Bronchial epithelial cell (primary cell): ENCODE measurements at regions not wholly inside any gene's neighbourhood (a gene's known extent, or its start where the extent isn't known, plus 50 kb on each side); places are given as distances from the start of the nearest gene placed in this dataset.
A peak's percentile ranks its signal among the peaks of the same experiment; 100 is the strongest.

Experiments
- DNase-seq: peaks from one replicate; pipeline ENCODE4 v3.0.0-alpha.2; 2010; ENCODE audit warnings: low read depth
- FAIRE-seq: peaks from 2 replicates; lab custom pipeline; 2011; peaks lifted over from hg19 to GRCh38; lab: Jason Lieb, UNC
- H3K27me3 ChIP-seq: 2 replicates; pipeline ENCODE4 v1.5.1; 2011; ENCODE audit warnings: low read length; ENCODE audit not compliant: control insufficient read depth, insufficient read depth
- H3K36me3 ChIP-seq: 2 replicates; pipeline ENCODE4 v1.5.1; 2011; ENCODE audit warnings: low read length; ENCODE audit not compliant: control insufficient read depth, insufficient read depth
- H3K4me3 ChIP-seq: 2 replicates; pipeline ENCODE4 v1.5.1; 2011; ENCODE audit warnings: mild to moderate bottlenecking, low read depth, low read length, control low read depth
- CTCF ChIP-seq: IDR thresholded peaks from 2 replicates; pipeline ENCODE4 v1.5.1; 2011; ENCODE audit warnings: mild to moderate bottlenecking, moderate library complexity, low read length, control low read depth, inconsistent platforms; ENCODE audit not compliant: insufficient read depth, severe bottlenecking

DNA sequence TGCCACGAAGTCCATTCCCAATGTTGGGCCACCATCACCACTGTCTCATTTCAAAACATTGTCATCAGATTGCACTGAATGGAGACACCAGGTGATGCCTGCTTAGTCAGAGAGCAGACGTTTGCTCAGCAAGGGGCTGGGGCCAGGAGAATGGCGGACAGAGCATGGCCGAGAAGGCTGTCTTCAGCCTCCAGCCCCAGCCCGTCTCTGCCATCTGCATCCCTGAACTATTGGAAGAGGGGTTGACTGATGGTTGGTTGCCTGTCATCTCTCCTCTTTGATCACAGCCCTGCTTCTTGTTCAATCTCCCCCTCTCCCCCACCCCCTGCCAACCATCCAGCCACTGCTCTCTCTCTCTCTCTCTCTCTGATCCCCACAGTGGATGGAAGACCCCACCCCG is 140.9 kb downstream of the SHOX start:
- DNase-seq (no peak), FAIRE-seq (no peak)
- no peaks in the 10 kb centered on the region for H3K36me3 ChIP-seq
- H3K27me3 ChIP-seq, result no peaks in the 10 kb centered on the region
- no peak overlapping the region for H3K4me3 ChIP-seq
- no peak for TF ChIP-seq CTCF

- no peak for DNase-seq
- H3K4me3 ChIP-seq, result no peak overlapping the region
Observed at GRCh38 chrX:769796-770195, 139.2 kb downstream of the SHOX start.

DNA sequence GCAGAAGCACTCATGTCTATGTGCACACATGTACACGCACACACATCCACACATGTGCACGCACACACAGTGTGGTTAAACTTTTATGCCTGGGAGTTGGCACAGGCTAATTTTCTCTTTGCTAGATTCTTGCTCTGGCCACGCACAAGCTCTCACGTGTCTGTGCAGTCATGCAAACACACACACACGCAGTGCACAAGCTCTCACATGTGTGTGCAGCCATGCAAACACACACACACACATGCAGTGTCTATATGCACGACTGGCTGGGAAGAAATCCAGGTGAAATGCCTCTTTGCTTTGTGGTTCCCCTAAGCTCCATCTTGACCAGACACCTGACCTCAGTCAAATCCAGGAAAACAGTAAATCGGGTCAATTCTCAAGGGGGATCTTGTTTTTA is 138.0 kb downstream of the SHOX start:
- DNase-seq, result no peak
- no peaks in the 10 kb centered on the region for H3K27me3 ChIP-seq
- no peak for FAIRE-seq
- no peak overlapping the region for H3K4me3 ChIP-seq
- H3K36me3 ChIP-seq, result no peaks in the 10 kb centered on the region
- TF ChIP-seq CTCF, result no peak

More at GRCh38 chrX:769796-770195, 139.2 kb downstream of the SHOX start:
- no peak for TF ChIP-seq CTCF
- no peak for FAIRE-seq
- no peaks in the 10 kb centered on the region for H3K36me3 ChIP-seq
- H3K27me3 ChIP-seq, result no peaks in the 10 kb centered on the region

DNA sequence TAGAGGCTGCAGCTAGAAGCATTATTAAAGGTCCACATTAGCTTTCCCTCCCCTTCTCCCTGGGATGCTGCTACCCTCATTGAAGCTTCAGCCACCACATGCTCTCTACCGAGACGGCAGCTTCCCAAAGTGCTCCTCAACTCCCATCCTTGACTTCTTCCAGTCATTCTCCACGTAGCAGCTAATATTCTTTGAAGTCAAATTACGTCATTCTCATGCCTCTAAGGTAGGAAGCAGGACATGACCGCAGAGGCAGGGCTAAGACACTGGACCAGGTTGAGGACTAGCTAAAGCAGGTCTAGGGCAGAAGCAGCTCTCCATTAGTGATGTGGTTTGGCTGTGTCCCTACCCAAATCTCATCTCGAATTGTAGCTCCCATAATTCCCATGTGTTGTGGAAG is 128.3 kb downstream of the SHOX start:
- no peak for DNase-seq
- H3K36me3 ChIP-seq, result no peaks in the 10 kb centered on the region
- peak; percentile 72 for FAIRE-seq
- no peak overlapping the region for H3K4me3 ChIP-seq
- TF ChIP-seq CTCF, result no peak
- no peaks in the 10 kb centered on the region for H3K27me3 ChIP-seq

GRCh38 chrX:750812-751211 is 120.2 kb downstream of the SHOX start:
- Histone ChIP-seq H3K4me3 (no peak overlapping the region), H3K36me3 (no peaks in the 10 kb centered on the region), H3K27me3 (no peaks in the 10 kb centered on the region)
- DNase-seq (no peak), FAIRE-seq (no peak)
- no peak for TF ChIP-seq CTCF

GRCh38 chrX:750263-750662 is 119.7 kb downstream of the SHOX start:
- no peak overlapping the region for H3K4me3 ChIP-seq
- H3K27me3 ChIP-seq, result no peaks in the 10 kb centered on the region
- no peak for TF ChIP-seq CTCF
- no peaks in the 10 kb centered on the region for H3K36me3 ChIP-seq
- DNase-seq (no peak), FAIRE-seq (no peak)
